Panc1 (cell line): ENCODE measurements at regions not wholly inside any gene's neighbourhood (a gene's known extent, or its start where the extent isn't known, plus 50 kb on each side); places are given as distances from the start of the nearest gene placed in this dataset.

Source experiments
- ATAC-seq: fragments of 200-7000 bp; cut with Tn5 transposase; 2 replicates; pipeline ENCODE4 v1.9.1; 2020; ENCODE audit warnings: mild to moderate bottlenecking, moderate library complexity
- BruUV-seq: library from RNA; stranded (reverse); fragments of 400-500 nt; replicated peaks from 2 replicates; lab custom pipeline; 2021; lab: Mats Ljungman, UMichigan
- CTCF ChIA-PET: fragments of 300-600 bp; sonication (Branson Sonifier 250); formaldehyde crosslinking; loops from one replicate; lab custom pipeline; 2022; ENCODE audit warnings: antibody characterized with exemption; lab: Charles Lee
- POLR2A ChIA-PET: fragments of 300-600 bp; sonication (Branson Sonifier 250); formaldehyde crosslinking; loops from one replicate; lab custom pipeline; 2022; ENCODE audit warnings: antibody characterized with exemption; lab: Charles Lee
- DNase-seq: peaks from one replicate; pipeline ENCODE4 v3.0.0-alpha.2; 2010; ENCODE audit warnings: low read depth, low spot score
- H3K27ac ChIP-seq: 2 replicates; pipeline ENCODE4 v1.5.1; 2011; ENCODE audit warnings: mild to moderate bottlenecking, low read length, inconsistent platforms
- H3K27me3 ChIP-seq: fragments of 200-500 bp; sonication (Bioruptor generic); 2 replicates; pipeline ENCODE4 v1.6.0; 2014; ENCODE audit warnings: low read length, inconsistent platforms; ENCODE audit not compliant: control insufficient read depth, insufficient read depth
- H3K36me3 ChIP-seq: fragments of 200-500 bp; sonication (Bioruptor generic); 2 replicates; pipeline ENCODE4 v1.5.1; 2014; ENCODE audit warnings: inconsistent platforms, mild to moderate bottlenecking, low read length, moderate library complexity; ENCODE audit not compliant: control insufficient read depth, insufficient read depth
- H3K4me1 ChIP-seq: 2 replicates; pipeline ENCODE4 v1.5.1; 2011; ENCODE audit warnings: inconsistent platforms, mild to moderate bottlenecking, low read length, moderate library complexity; ENCODE audit not compliant: control insufficient read depth, insufficient read depth
- H3K4me3 ChIP-seq, 2 experiments: 2 replicates each; pipeline ENCODE4 v1.5.1; 2011 to 2012; ENCODE audit warnings: low read depth in 2 of 2, low read length in 2 of 2, mild to moderate bottlenecking in 2 of 2, inconsistent platforms in 1 of 2, moderate library complexity in 1 of 2
- H3K9me3 ChIP-seq: fragments of 200-500 bp; sonication (Bioruptor generic); 2 replicates; pipeline ENCODE4 v1.5.1; 2014; ENCODE audit warnings: low read depth, mild to moderate bottlenecking, inconsistent platforms, low read length, moderate library complexity; ENCODE audit not compliant: control insufficient read depth, insufficient read depth
- POLR2AphosphoS5 ChIP-seq: IDR thresholded peaks from 2 replicates; pipeline ENCODE4 v1.6.1; 2012; ENCODE audit warnings: mild to moderate bottlenecking, low read depth, low read length, moderate library complexity
- REST ChIP-seq, 2 experiments: IDR thresholded peaks; 2 replicates each; pipeline ENCODE4 v1.6.1; 2011 to 2012; ENCODE audit warnings: low read depth in 2 of 2, control low read depth in 1 of 2, low read length in 1 of 2, mild to moderate bottlenecking in 1 of 2, moderate library complexity in 1 of 2; ENCODE audit not compliant: insufficient read depth in 1 of 2
- SIN3A ChIP-seq: IDR thresholded peaks from 2 replicates; pipeline ENCODE4 v1.6.1; 2012; ENCODE audit warnings: low read depth, mild to moderate bottlenecking, low read length, moderate library complexity, borderline replicate concordance; ENCODE audit not compliant: insufficient read depth
- TCF7L2 ChIP-seq: IDR thresholded peaks from 2 replicates; pipeline ENCODE4 v1.6.1; 2011; ENCODE audit warnings: mild to moderate bottlenecking, low read depth, low read length, inconsistent platforms
- in situ Hi-C: cut with HindIII; loops from 2 replicates; pipeline ENCODE4 v1.10.0; 2016; ENCODE audit warnings: low sequenced_read_pairs, low pct_unique_long_range_greater_than_20kb
- intact Hi-C: fragments of 100-400 bp; cut with micrococcal nuclease; formaldehyde crosslinking; loops from one replicate; pipeline ENCODE4 v1.10.0; 2022; ENCODE audit not compliant: unreplicated experiment
- TF ChIP-seq, protein P1 (sequence below): fragments of 450-650 bp; IDR thresholded peaks from 2 replicates; pipeline ENCODE4 v1.5.1; 2017; ENCODE audit warnings: mild to moderate bottlenecking

DNA sequence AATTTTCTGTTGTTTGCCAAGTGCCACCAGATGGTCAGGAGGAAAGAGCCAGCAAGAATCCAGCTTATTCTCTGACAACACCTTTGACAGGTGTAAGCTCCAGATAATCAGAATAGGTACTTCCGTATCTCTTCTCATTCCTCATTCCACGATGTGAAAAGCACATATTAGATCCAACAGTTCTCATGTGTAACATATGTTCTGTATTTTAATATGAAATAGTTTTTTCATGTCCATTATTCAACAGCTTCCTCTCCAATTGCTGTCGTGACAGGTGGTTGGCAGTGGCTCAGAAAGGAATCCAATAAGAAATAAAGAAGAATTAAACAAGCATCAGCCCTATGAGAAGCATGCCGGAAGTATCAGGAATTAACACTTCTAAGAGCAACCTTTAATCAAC, 1624.7 kb downstream of the MRPL39 start:
- H3K4me3 ChIP-seq, result no peak overlapping the region
- ChIA-PET CTCF (no interaction called here), POLR2A (no interaction called here)
- no peak for TF ChIP-seq POLR2AphosphoS5
- no peak for TF ChIP-seq REST (IDR thresholded peaks at IDR 0.05; ENCODE audit: insufficient read depth in 1 of 2, low read depth in 2 of 2, low read length in 1 of 2)
- TF ChIP-seq TCF7L2, result no peak
- H3K36me3 ChIP-seq, result no peaks in the 10 kb centered on the region
- DNase-seq, result no peak
- intact Hi-C loops (no loop called here), in situ Hi-C loops (no loop called here)
- no peaks in the 10 kb centered on the region for H3K9me3 ChIP-seq
- BruUV-seq, result no TSS peak
- no peaks in the 10 kb centered on the region for H3K27me3 ChIP-seq
- H3K27ac ChIP-seq, result no peak overlapping the region
- no peak for ATAC-seq
- H3K4me1 ChIP-seq, result no peaks in the 10 kb centered on the region

DNA sequence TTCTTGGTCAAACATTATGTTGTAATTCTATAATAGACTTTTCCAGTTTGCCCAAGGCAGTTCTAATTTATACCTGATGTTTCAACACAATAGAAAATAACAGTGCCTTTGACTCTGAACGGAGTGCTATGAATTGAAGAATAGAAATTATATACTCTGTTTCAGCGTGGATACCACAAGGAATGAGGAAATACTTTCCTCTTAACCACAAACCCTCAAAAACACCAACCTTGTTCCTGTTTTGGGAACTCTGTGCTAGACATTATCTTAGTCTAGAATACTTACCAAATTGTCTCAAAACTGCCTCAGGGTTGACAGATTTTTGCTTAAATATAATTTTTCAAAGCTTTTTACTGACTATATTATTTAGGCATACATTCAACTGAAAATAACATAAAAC, 1629.3 kb downstream of the MRPL39 start:
- Histone ChIP-seq H3K27me3 (no peaks in the 10 kb centered on the region), H3K4me1 (no peaks in the 10 kb centered on the region), H3K4me3 (no peak overlapping the region), H3K9me3 (no peaks in the 10 kb centered on the region), H3K27ac (no peak overlapping the region), H3K36me3 (no peaks in the 10 kb centered on the region)
- intact Hi-C loops (no loop called here), in situ Hi-C loops (no loop called here)
- ChIA-PET POLR2A (no interaction called here), CTCF (no interaction called here)
- no TSS peak for BruUV-seq
- no peak for DNase-seq
- TF ChIP-seq TCF7L2, result no peak
- no peak for TF ChIP-seq REST (IDR thresholded peaks at IDR 0.05; ENCODE audit: insufficient read depth in 1 of 2, low read depth in 2 of 2, low read length in 1 of 2)
- TF ChIP-seq SIN3A, result no peak
- TF ChIP-seq, protein P1, sequence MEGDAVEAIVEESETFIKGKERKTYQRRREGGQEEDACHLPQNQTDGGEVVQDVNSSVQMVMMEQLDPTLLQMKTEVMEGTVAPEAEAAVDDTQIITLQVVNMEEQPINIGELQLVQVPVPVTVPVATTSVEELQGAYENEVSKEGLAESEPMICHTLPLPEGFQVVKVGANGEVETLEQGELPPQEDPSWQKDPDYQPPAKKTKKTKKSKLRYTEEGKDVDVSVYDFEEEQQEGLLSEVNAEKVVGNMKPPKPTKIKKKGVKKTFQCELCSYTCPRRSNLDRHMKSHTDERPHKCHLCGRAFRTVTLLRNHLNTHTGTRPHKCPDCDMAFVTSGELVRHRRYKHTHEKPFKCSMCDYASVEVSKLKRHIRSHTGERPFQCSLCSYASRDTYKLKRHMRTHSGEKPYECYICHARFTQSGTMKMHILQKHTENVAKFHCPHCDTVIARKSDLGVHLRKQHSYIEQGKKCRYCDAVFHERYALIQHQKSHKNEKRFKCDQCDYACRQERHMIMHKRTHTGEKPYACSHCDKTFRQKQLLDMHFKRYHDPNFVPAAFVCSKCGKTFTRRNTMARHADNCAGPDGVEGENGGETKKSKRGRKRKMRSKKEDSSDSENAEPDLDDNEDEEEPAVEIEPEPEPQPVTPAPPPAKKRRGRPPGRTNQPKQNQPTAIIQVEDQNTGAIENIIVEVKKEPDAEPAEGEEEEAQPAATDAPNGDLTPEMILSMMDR, result no peak
- TF ChIP-seq POLR2AphosphoS5, result no peak
- no peak for ATAC-seq
